ENCODE measurements at regions not wholly inside any gene's neighbourhood (a gene's known extent, or its start where the extent isn't known, plus 50 kb on each side); places are given as distances from the start of the nearest gene placed in this dataset.

DNA sequence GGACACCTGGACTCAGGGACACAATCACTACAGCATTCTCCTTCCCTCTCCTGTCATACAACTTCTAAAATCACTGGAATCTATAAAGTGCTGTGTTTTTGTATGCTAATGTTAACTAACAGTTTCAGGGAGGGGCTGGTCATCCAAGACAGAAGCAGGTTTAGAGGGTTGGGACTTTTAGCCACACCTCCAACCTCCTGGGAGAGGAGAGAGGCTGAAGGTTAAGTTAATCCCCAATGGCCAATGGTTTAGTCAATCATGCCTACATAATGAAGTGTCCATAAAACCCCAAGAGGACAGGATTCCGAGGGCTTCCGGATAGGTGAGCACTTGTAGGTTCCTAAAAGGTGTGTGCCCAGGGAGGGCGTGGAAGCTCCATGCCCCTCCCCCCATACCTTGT is 219.3 kb upstream of the CTNNB1 start:
- H3K4me3 ChIP-seq, result no peak overlapping the region
- Mint-ChIP-seq H3K36me3 (no peaks in the 10 kb centered on the region), H3K4me1 (peaks cover 8% of the 10 kb centered on the region), H3K4me3 (no peak overlapping the region), H3K27me3 (ENCODE audit: insufficient read depth, low read depth) (no peaks in the 10 kb centered on the region), H3K9me3 (no peaks in the 10 kb centered on the region), H3K27ac (no peak overlapping the region)
- no peak overlapping the region for H3K9ac ChIP-seq
- no peak overlapping the region for H3K27ac ChIP-seq
- H3F3A ChIP-seq (ENCODE audit: low read depth), result no peaks in the 10 kb centered on the region
- H3K79me2 ChIP-seq (ENCODE audit: low read depth), result no peaks in the 10 kb centered on the region
- no peak overlapping the region for H2AFZ ChIP-seq (replicated peaks)
- no peaks in the 10 kb centered on the region for H3K36me3 ChIP-seq
- DNase-seq (ENCODE audit: low spot score), result no peak
- H3K27me3 ChIP-seq, result no peaks in the 10 kb centered on the region
- no peaks in the 10 kb centered on the region for H3K9me3 ChIP-seq (ENCODE audit: low read depth)
- no peak overlapping the region for H3K4me2 ChIP-seq
- no peaks in the 10 kb centered on the region for H4K20me1 ChIP-seq (ENCODE audit: low read depth)
- TF ChIP-seq EZH2 (IDR thresholded peaks at IDR 0.05) (no peak), EZH2phosphoT487 (IDR thresholded peaks at IDR 0.05) (no peak)
- TF ChIP-seq, protein P1, sequence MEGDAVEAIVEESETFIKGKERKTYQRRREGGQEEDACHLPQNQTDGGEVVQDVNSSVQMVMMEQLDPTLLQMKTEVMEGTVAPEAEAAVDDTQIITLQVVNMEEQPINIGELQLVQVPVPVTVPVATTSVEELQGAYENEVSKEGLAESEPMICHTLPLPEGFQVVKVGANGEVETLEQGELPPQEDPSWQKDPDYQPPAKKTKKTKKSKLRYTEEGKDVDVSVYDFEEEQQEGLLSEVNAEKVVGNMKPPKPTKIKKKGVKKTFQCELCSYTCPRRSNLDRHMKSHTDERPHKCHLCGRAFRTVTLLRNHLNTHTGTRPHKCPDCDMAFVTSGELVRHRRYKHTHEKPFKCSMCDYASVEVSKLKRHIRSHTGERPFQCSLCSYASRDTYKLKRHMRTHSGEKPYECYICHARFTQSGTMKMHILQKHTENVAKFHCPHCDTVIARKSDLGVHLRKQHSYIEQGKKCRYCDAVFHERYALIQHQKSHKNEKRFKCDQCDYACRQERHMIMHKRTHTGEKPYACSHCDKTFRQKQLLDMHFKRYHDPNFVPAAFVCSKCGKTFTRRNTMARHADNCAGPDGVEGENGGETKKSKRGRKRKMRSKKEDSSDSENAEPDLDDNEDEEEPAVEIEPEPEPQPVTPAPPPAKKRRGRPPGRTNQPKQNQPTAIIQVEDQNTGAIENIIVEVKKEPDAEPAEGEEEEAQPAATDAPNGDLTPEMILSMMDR (IDR thresholded peaks at IDR 0.05), result no peak
- H3K4me1 ChIP-seq, result no peaks in the 10 kb centered on the region

DNA sequence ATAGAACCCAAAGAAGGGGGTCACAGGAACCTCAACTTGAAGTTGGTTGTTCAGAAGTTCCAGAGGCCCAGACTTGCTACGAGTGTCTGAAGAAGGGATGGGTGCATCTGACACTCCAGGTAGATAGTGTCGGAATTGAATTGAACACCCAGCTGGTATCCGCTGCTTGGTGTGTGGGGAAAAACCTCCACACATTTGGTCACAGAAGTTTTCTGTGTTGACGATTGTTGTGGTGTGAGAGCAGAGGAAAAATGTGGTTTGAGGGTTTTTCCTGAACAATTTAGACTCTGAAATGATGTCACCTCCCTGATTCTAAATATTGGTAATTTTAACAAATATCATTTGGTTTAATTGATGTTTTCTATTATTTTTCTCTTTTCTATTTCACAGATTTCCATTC is 218.8 kb upstream of the CTNNB1 start:
- no peaks in the 10 kb centered on the region for H3K9me3 ChIP-seq (ENCODE audit: low read depth)
- no peaks in the 10 kb centered on the region for H3K4me1 ChIP-seq
- DNase-seq (ENCODE audit: low spot score), result no peak
- Mint-ChIP-seq H3K9me3 (no peaks in the 10 kb centered on the region), H3K4me3 (no peak overlapping the region), H3K27me3 (ENCODE audit: insufficient read depth, low read depth) (no peaks in the 10 kb centered on the region), H3K27ac (no peak overlapping the region), H3K36me3 (no peaks in the 10 kb centered on the region), H3K4me1 (peaks cover 3% of the 10 kb centered on the region)
- no peak overlapping the region for H3K9ac ChIP-seq
- no peak overlapping the region for H2AFZ ChIP-seq (replicated peaks)
- H3K36me3 ChIP-seq, result no peaks in the 10 kb centered on the region
- no peak overlapping the region for H3K4me3 ChIP-seq
- H3F3A ChIP-seq (ENCODE audit: low read depth), result no peaks in the 10 kb centered on the region
- H3K27me3 ChIP-seq, result no peaks in the 10 kb centered on the region
- no peaks in the 10 kb centered on the region for H4K20me1 ChIP-seq (ENCODE audit: low read depth)
- H3K4me2 ChIP-seq, result no peak overlapping the region
- no peak for TF ChIP-seq EZH2phosphoT487 (IDR thresholded peaks at IDR 0.05)
- no peak for TF ChIP-seq EZH2 (IDR thresholded peaks at IDR 0.05)
- TF ChIP-seq, protein P1 (IDR thresholded peaks at IDR 0.05), result no peak
- H3K27ac ChIP-seq, result no peak overlapping the region
- H3K79me2 ChIP-seq (ENCODE audit: low read depth), result no peaks in the 10 kb centered on the region

GRCh38 chr3:40985195-40985594 is 214.1 kb upstream of the CTNNB1 start:
- Mint-ChIP-seq H3K27me3 (ENCODE audit: insufficient read depth, low read depth) (no peaks in the 10 kb centered on the region), H3K27ac (no peak overlapping the region), H3K36me3 (no peaks in the 10 kb centered on the region), H3K4me1 (peaks cover 7% of the 10 kb centered on the region), H3K4me3 (no peak overlapping the region), H3K9me3 (no peaks in the 10 kb centered on the region)
- H3K4me1 ChIP-seq, result peaks cover 9% of the 10 kb centered on the region
- no peaks in the 10 kb centered on the region for H3F3A ChIP-seq (ENCODE audit: low read depth)
- TF ChIP-seq EZH2 (IDR thresholded peaks at IDR 0.05) (no peak), EZH2phosphoT487 (IDR thresholded peaks at IDR 0.05) (no peak)
- TF ChIP-seq, protein P1 (IDR thresholded peaks at IDR 0.05), result no peak
- no peaks in the 10 kb centered on the region for H3K79me2 ChIP-seq (ENCODE audit: low read depth)
- no peak overlapping the region for H3K27ac ChIP-seq
- no peaks in the 10 kb centered on the region for H3K36me3 ChIP-seq
- no peak overlapping the region for H3K4me2 ChIP-seq
- no peak overlapping the region for H3K4me3 ChIP-seq
- H2AFZ ChIP-seq (replicated peaks), result no peak overlapping the region
- no peaks in the 10 kb centered on the region for H4K20me1 ChIP-seq (ENCODE audit: low read depth)
- no peak overlapping the region for H3K9ac ChIP-seq
- no peak for DNase-seq (ENCODE audit: low spot score)
- H3K9me3 ChIP-seq (ENCODE audit: low read depth), result no peaks in the 10 kb centered on the region
- H3K27me3 ChIP-seq, result no peaks in the 10 kb centered on the region

Measured in neural progenitor cell (in vitro differentiated cells).